K562 (cell line): ENCODE measurements at regions not wholly inside any gene's neighbourhood (a gene's known extent, or its start where the extent isn't known, plus 50 kb on each side); places are given as distances from the start of the nearest gene placed in this dataset.

Source experiments
- ATAC-seq: fragments of 200-7000 bp; cut with Tn5 transposase; 3 replicates; pipeline ENCODE4 v1.9.1; 2020; ENCODE audit warnings: moderate library complexity
- BruUV-seq: library from RNA; stranded (reverse); fragments of 400-500 nt; replicated peaks from 2 replicates; lab custom pipeline; 2021; lab: Mats Ljungman, UMichigan
- CTCF ChIA-PET: fragments of 300-600 bp; formaldehyde crosslinking; extraction: SDS; loops from one replicate; lab custom pipeline; 2021; ENCODE audit warnings: low intra/inter-chr PET ratio; lab: Yijun Ruan, JAX
- POLR2A ChIA-PET: fragments of 300-600, 350-650 bp; sonication (Branson Sonifier 250); formaldehyde crosslinking; extraction: SDS; loops from one replicate; lab custom pipeline; 2021; ENCODE audit warnings: antibody characterized with exemption, inconsistent platforms; lab: Yijun Ruan, JAX
- DNase-seq, 4 experiments: peaks; one replicate each; pipeline versions ENCODE4 v3.0.0 to v3.0.0-alpha.2; 2011 to 2018; ENCODE audit warnings: low spot score in 3 of 4, mixed read lengths in 3 of 4; ENCODE audit errors: extremely low read depth in 1 of 4
- FAIRE-seq: peaks from 2 replicates; lab custom pipeline; 2011; peaks lifted over from hg19 to GRCh38; lab: Jason Lieb, UNC
- H2AFZ ChIP-seq: 2 replicates; pipeline ENCODE4 v1.6.0; 2011; ENCODE audit warnings: low read depth, low read length, control low read depth, inconsistent platforms
- H3K27ac ChIP-seq: fragments of 200-600 bp; 3 replicates; pipeline ENCODE4 v1.8.0; 2011; ENCODE audit warnings: low read depth, mild to moderate bottlenecking, control low read depth, inconsistent platforms, low read length, moderate library complexity, mixed read lengths; ENCODE audit errors: extremely low read depth
- H3K27me3 ChIP-seq, 2 experiments: fragments of 300-600 bp in 1 of 2; 2 replicates in 1 of 2; 3 replicates in 1 of 2; pipeline versions ENCODE4 v1.6.0 to v1.8.0; 2011; ENCODE audit warnings: inconsistent platforms in 2 of 2, low read length in 2 of 2, mild to moderate bottlenecking in 1 of 2, mixed read lengths in 1 of 2, moderate library complexity in 1 of 2; ENCODE audit not compliant: control insufficient read depth in 2 of 2, insufficient read depth in 2 of 2
- H3K36me3 ChIP-seq: fragments of 300-600 bp; 3 replicates; pipeline ENCODE4 v1.8.0; 2011; ENCODE audit warnings: mild to moderate bottlenecking, low read length, inconsistent platforms; ENCODE audit not compliant: control insufficient read depth, insufficient read depth
- H3K4me1 ChIP-seq, 2 experiments: fragments of 200-600 bp in 1 of 2; replicated peaks in 1 of 2; 2 replicates in 1 of 2; 3 replicates in 1 of 2; pipeline versions ENCODE4 v1.5.1 to v1.8.0; 2011; ENCODE audit warnings: inconsistent platforms in 2 of 2, low read length in 2 of 2, mild to moderate bottlenecking in 1 of 2, mixed read lengths in 1 of 2, moderate library complexity in 1 of 2; ENCODE audit not compliant: control insufficient read depth in 2 of 2, insufficient read depth in 2 of 2
- H3K4me2 ChIP-seq: 2 replicates; pipeline ENCODE4 v1.6.1; 2011; ENCODE audit warnings: low read length, control low read depth, inconsistent platforms, mixed read lengths; ENCODE audit not compliant: insufficient read depth
- H3K4me3 ChIP-seq: fragments of 200-600 bp; sonication (generic), shearing (Covaris generic); 2 replicates; pipeline ENCODE4 v1.5.1; 2016; ENCODE audit warnings: control low read depth, inconsistent platforms
- H3K79me2 ChIP-seq: fragments of 200-600 bp; 3 replicates; pipeline ENCODE4 v1.8.0; 2011; ENCODE audit warnings: low read length, inconsistent platforms; ENCODE audit not compliant: control insufficient read depth, insufficient read depth
- H3K9ac ChIP-seq, 2 experiments: 2 replicates each; pipeline versions ENCODE4 v1.6.0 to v1.6.1; 2011; ENCODE audit warnings: low read depth in 2 of 2, low read length in 2 of 2, control low read depth in 1 of 2, inconsistent platforms in 1 of 2, mild to moderate bottlenecking in 1 of 2, mixed read lengths in 1 of 2; ENCODE audit not compliant: insufficient read depth in 1 of 2
- H3K9me1 ChIP-seq: one replicate; pipeline ENCODE4 v1.6.0; 2011; ENCODE audit warnings: inconsistent platforms, mild to moderate bottlenecking, low read length, moderate library complexity; ENCODE audit not compliant: control insufficient read depth, insufficient read depth
- H3K9me3 ChIP-seq: replicated peaks from 2 replicates; pipeline ENCODE4 v1.5.1; 2011; ENCODE audit warnings: low read depth, low read length, inconsistent platforms; ENCODE audit not compliant: control insufficient read depth, insufficient read depth
- H4K20me1 ChIP-seq: replicated peaks from 2 replicates; pipeline ENCODE4 v1.6.1; 2011; ENCODE audit warnings: low read length, inconsistent platforms, mixed read lengths; ENCODE audit not compliant: control insufficient read depth, insufficient read depth
- ARHGAP35 ChIP-seq: fragments of 450-650 bp; IDR thresholded peaks from 2 replicates; pipeline ENCODE4 v1.6.1; 2018; ENCODE audit not compliant: partially characterized antibody
- FOSL1 ChIP-seq: fragments of 200-800 bp; sonication (Bioruptor generic); conservative IDR thresholded peaks from 2 replicates; pipeline ENCODE4 v1.6.1; 2016; ENCODE audit warnings: missing genetic modification characterization, missing compliant biosample characterization
- RBM25 ChIP-seq: fragments of 200-400 bp; formaldehyde crosslinking; IDR thresholded peaks from 2 replicates; pipeline ENCODE4 v1.6.1; 2018; ENCODE audit warnings: low read length, low read depth, moderate library complexity; ENCODE audit not compliant: severe bottlenecking
- WGBS: fragments of 100-300 bp; shearing (Covaris generic); methylation state at CpG from one replicate; pipeline ENCODE4 v1.1.6; 2016; ENCODE audit warnings: low coverage, mixed read lengths; ENCODE audit not compliant: insufficient coverage; ENCODE audit errors: missing lambda C conversion rate; 5-methylcytosine and 5-hydroxymethylcytosine counted together
- in situ Hi-C: fragments of 300-500 bp; cut with MboI; formaldehyde crosslinking; loops from 4 replicates; pipeline ENCODE4 v1.15.0; 2018; ENCODE audit warnings: inconsistent platforms, mixed read lengths
- intact Hi-C: fragments of 100-400 bp; cut with micrococcal nuclease; formaldehyde crosslinking; loops from 2 replicates; pipeline ENCODE4 v1.14.2; 2022
- TF ChIP-seq, protein P1 (sequence below), 3 experiments: IDR thresholded peaks in 2 of 3; conservative IDR thresholded peaks in 1 of 3; 2 replicates each; pipeline ENCODE4 v1.5.1; 2011 to 2012; ENCODE audit warnings: low read length in 3 of 3, mild to moderate bottlenecking in 3 of 3, control low read depth in 2 of 3, improper control_type of control experiment in 1 of 3, inconsistent platforms in 1 of 3, low read depth in 1 of 3, mixed read lengths in 1 of 3, moderate library complexity in 1 of 3; ENCODE audit not compliant: insufficient read depth in 2 of 3

- H3K9me1 ChIP-seq: no peaks in the 10 kb centered on the region
- H3K27me3 ChIP-seq: no peaks in the 10 kb centered on the region
- H3K9ac ChIP-seq: no peak overlapping the region
- TF ChIP-seq FOSL1 (tag) (0 out of 2 replicates have a peak, but pooled peaks have one; percentile 22), ARHGAP35 (no peak), RBM25 (no peak)
- TF ChIP-seq, protein P1, sequence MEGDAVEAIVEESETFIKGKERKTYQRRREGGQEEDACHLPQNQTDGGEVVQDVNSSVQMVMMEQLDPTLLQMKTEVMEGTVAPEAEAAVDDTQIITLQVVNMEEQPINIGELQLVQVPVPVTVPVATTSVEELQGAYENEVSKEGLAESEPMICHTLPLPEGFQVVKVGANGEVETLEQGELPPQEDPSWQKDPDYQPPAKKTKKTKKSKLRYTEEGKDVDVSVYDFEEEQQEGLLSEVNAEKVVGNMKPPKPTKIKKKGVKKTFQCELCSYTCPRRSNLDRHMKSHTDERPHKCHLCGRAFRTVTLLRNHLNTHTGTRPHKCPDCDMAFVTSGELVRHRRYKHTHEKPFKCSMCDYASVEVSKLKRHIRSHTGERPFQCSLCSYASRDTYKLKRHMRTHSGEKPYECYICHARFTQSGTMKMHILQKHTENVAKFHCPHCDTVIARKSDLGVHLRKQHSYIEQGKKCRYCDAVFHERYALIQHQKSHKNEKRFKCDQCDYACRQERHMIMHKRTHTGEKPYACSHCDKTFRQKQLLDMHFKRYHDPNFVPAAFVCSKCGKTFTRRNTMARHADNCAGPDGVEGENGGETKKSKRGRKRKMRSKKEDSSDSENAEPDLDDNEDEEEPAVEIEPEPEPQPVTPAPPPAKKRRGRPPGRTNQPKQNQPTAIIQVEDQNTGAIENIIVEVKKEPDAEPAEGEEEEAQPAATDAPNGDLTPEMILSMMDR (IDR thresholded peaks at IDR 0.05 in 2 of 3, conservative IDR thresholded peaks at IDR 0.05 in 1 of 3; ENCODE audit: insufficient read depth in 2 of 3, low read depth in 1 of 3, low read length in 3 of 3): no peak
- H2AFZ ChIP-seq: peak overlapping the region; percentile 42; the same call in 1 of the 2 replicates
- DNase-seq (peak in 1 of 4 experiments; percentile 12), FAIRE-seq (no peak), ATAC-seq (no peak)
- H3K4me1 ChIP-seq: peaks cover 0 to 14% of the 10 kb centered on the region in 2 experiments; a peak in 2 of 5 replicates
- 32% methylated on average over 6 of the region's 7 CpGs for WGBS
- no TSS peak for BruUV-seq
- no peaks in the 10 kb centered on the region for H3K36me3 ChIP-seq
- peaks cover 3% of the 10 kb centered on the region; the same call in 1 of the 2 replicates for H3K9me3 ChIP-seq
- H3K27ac ChIP-seq: peak overlapping the region; percentile 76
- in situ Hi-C loops (no loop called here), intact Hi-C loops (loop anchor here (5.0 kb wide), 1 partner anchor 44 kb away; no protein-coding TSS in a partner anchor)
- ChIA-PET POLR2A (no interaction called here), CTCF (no interaction called here)
- H4K20me1 ChIP-seq: no peaks in the 10 kb centered on the region
- peak overlapping the region; percentile 29; the same call in 1 of the 2 replicates for H3K4me2 ChIP-seq
- no peak overlapping the region for H3K4me3 ChIP-seq
- no peaks in the 10 kb centered on the region for H3K79me2 ChIP-seq
Observed at GRCh38 chr7:81162771-81163525, 244.1 kb upstream of the SEMA3C start.
